H9 (cell line): ENCODE measurements at regions not wholly inside any gene's neighbourhood (a gene's known extent, or its start where the extent isn't known, plus 50 kb on each side); places are given as distances from the start of the nearest gene placed in this dataset.
"Not testable (repeated sequence)": the region's sequence is repeated elsewhere in the genome, so short reads cannot be mapped to it uniquely, and the experiment has no call there.

Experiments
- DNase-seq: peaks from one replicate; pipeline ENCODE4 v3.0.0-alpha.2; 2017
- H2AFZ ChIP-seq: one replicate; pipeline ENCODE4 v1.6.1; 2013; ENCODE audit warnings: mild to moderate bottlenecking, low read length, control low read depth, moderate library complexity
- H2AK5ac ChIP-seq: 2 replicates; pipeline ENCODE4 v1.6.1; 2013; ENCODE audit warnings: low read length, control low read depth, mixed read lengths; ENCODE audit not compliant: insufficient read length
- H2BK120ac ChIP-seq: one replicate; pipeline ENCODE4 v1.6.1; 2013; ENCODE audit warnings: low read depth, mild to moderate bottlenecking, low read length, control low read depth, inconsistent platforms; ENCODE audit not compliant: poor library complexity, severe bottlenecking
- H2BK12ac ChIP-seq: 2 replicates; pipeline ENCODE4 v1.6.1; 2013; ENCODE audit warnings: low read length, control low read depth, mixed read lengths, low read depth; ENCODE audit not compliant: insufficient read length
- H2BK15ac ChIP-seq: 2 replicates; pipeline ENCODE4 v1.6.1; 2013; ENCODE audit warnings: low read depth, low read length, control low read depth
- H2BK20ac ChIP-seq: one replicate; pipeline ENCODE4 v1.6.1; 2013; ENCODE audit warnings: low read depth, mild to moderate bottlenecking, low read length, control low read depth, inconsistent platforms; ENCODE audit not compliant: poor library complexity, severe bottlenecking
- H2BK5ac ChIP-seq: 2 replicates; pipeline ENCODE4 v1.6.1; 2013; ENCODE audit warnings: low read length, control low read depth, mixed read lengths; ENCODE audit not compliant: insufficient read length
- H3K14ac ChIP-seq: 2 replicates; pipeline ENCODE4 v1.6.1; 2013; ENCODE audit warnings: low read length, control low read depth; ENCODE audit not compliant: insufficient read depth
- H3K18ac ChIP-seq: 2 replicates; pipeline ENCODE4 v1.6.1; 2013; ENCODE audit warnings: low read depth, mild to moderate bottlenecking, mixed read lengths, low read length, control low read depth; ENCODE audit not compliant: insufficient read length
- H3K23ac ChIP-seq: 2 replicates; pipeline ENCODE4 v1.6.1; 2013; ENCODE audit warnings: low read length, control low read depth, mixed read lengths, low read depth; ENCODE audit not compliant: insufficient read length
- H3K23me2 ChIP-seq: 2 replicates; pipeline ENCODE4 v1.6.1; 2013; ENCODE audit warnings: low read depth, mild to moderate bottlenecking, mixed read lengths, low read length, control low read depth; ENCODE audit not compliant: insufficient read length, poor library complexity, severe bottlenecking
- H3K27ac ChIP-seq: 2 replicates; pipeline ENCODE4 v1.5.1; 2013; ENCODE audit warnings: low read length, control low read depth, mixed read lengths, low read depth; ENCODE audit not compliant: insufficient read length
- H3K27me3 ChIP-seq: 2 replicates; pipeline ENCODE4 v1.6.1; 2013; ENCODE audit warnings: low read length, control low read depth, inconsistent platforms; ENCODE audit not compliant: insufficient read depth
- H3K4ac ChIP-seq: 2 replicates; pipeline ENCODE4 v1.6.1; 2013; ENCODE audit warnings: low read depth, mild to moderate bottlenecking, control low read depth, inconsistent platforms, low read length, moderate library complexity
- H3K4me1 ChIP-seq: 2 replicates; pipeline ENCODE4 v1.6.1; 2013; ENCODE audit warnings: low read length, control low read depth, inconsistent platforms; ENCODE audit not compliant: insufficient read depth
- H3K4me2 ChIP-seq: 2 replicates; pipeline ENCODE4 v1.6.1; 2013; ENCODE audit warnings: low read length, control low read depth, mixed read lengths; ENCODE audit not compliant: insufficient read length, insufficient read depth
- H3K56ac ChIP-seq: 2 replicates; pipeline ENCODE4 v1.6.1; 2013; ENCODE audit warnings: low read depth, mild to moderate bottlenecking, mixed read lengths, low read length, control low read depth; ENCODE audit not compliant: insufficient read length
- H3K79me1 ChIP-seq: 2 replicates; pipeline ENCODE4 v1.6.1; 2013; ENCODE audit warnings: low read depth, mild to moderate bottlenecking, moderate library complexity, low read length, control low read depth, inconsistent platforms; ENCODE audit not compliant: insufficient read depth, poor library complexity, severe bottlenecking
- H3K79me2 ChIP-seq: 2 replicates; pipeline ENCODE4 v1.6.1; 2013; ENCODE audit warnings: low read length, control low read depth, inconsistent platforms; ENCODE audit not compliant: insufficient read depth
- H3K9ac ChIP-seq: 2 replicates; pipeline ENCODE4 v1.6.1; 2013; ENCODE audit warnings: low read length, control low read depth, mixed read lengths; ENCODE audit not compliant: insufficient read length; ENCODE audit errors: extremely low read depth
- H3K9me3 ChIP-seq: one replicate; pipeline ENCODE4 v1.6.1; 2013; ENCODE audit warnings: low read depth, low read length, inconsistent platforms; ENCODE audit not compliant: control insufficient read depth
- H3T11ph ChIP-seq: one replicate; pipeline ENCODE4 v1.6.1; 2013; ENCODE audit warnings: mild to moderate bottlenecking, low read length, control low read depth, inconsistent platforms
- H4K20me1 ChIP-seq: one replicate; pipeline ENCODE4 v1.6.1; 2013; ENCODE audit not compliant: control insufficient read depth, insufficient read length, insufficient read depth
- H4K5ac ChIP-seq: 2 replicates; pipeline ENCODE4 v1.6.1; 2013; ENCODE audit warnings: low read depth, mild to moderate bottlenecking, mixed read lengths, low read length, control low read depth; ENCODE audit not compliant: insufficient read length
- H4K8ac ChIP-seq: replicated peaks from 2 replicates; pipeline ENCODE4 v1.6.1; 2013; ENCODE audit warnings: low read length, control low read depth, mixed read lengths, low read depth; ENCODE audit not compliant: insufficient read length
- H4K91ac ChIP-seq: 2 replicates; pipeline ENCODE4 v1.6.1; 2013; ENCODE audit warnings: low read depth, mild to moderate bottlenecking, moderate library complexity, mixed read lengths, low read length, control low read depth; ENCODE audit not compliant: insufficient read length
- H3K27ac Mint-ChIP-seq, 3 experiments: 2 replicates in 2 of 3; 3 replicates in 1 of 3; pipeline ENCODE4 v1.8.0; 2020 to 2021; ENCODE audit warnings: mixed read lengths in 3 of 3, mild to moderate bottlenecking in 1 of 3, moderate library complexity in 1 of 3
- H3K27me3 Mint-ChIP-seq: 2 replicates; pipeline ENCODE4 v1.8.0; 2021; ENCODE audit warnings: low read depth, mild to moderate bottlenecking, moderate library complexity, mixed read lengths
- H3K36me3 Mint-ChIP-seq, 3 experiments: 2 replicates in 2 of 3; 3 replicates in 1 of 3; pipeline ENCODE4 v1.8.0; 2020 to 2021; ENCODE audit warnings: low read depth in 3 of 3, mixed read lengths in 3 of 3; ENCODE audit not compliant: insufficient read depth in 1 of 3
- H3K4me1 Mint-ChIP-seq, 2 experiments: 2 replicates each; pipeline ENCODE4 v1.8.0; 2020; ENCODE audit warnings: mixed read lengths in 2 of 2
- H3K4me3 Mint-ChIP-seq, 2 experiments: 2 replicates in 1 of 2; 3 replicates in 1 of 2; pipeline ENCODE4 v1.8.0; 2020 to 2021; ENCODE audit warnings: mild to moderate bottlenecking in 2 of 2, mixed read lengths in 2 of 2, moderate library complexity in 1 of 2
- H3K9me3 Mint-ChIP-seq, 2 experiments: 2 replicates in 1 of 2; 3 replicates in 1 of 2; pipeline ENCODE4 v1.8.0; 2020; ENCODE audit warnings: mild to moderate bottlenecking in 2 of 2, mixed read lengths in 2 of 2, moderate library complexity in 1 of 2
- WGBS: extraction: QIAGEN DNeasy Blood & Tissue Kit; methylation state at CpG from one replicate; pipeline ENCODE4 v1.1.7; 2013; ENCODE audit warnings: missing lambda C conversion rate, low lambda C conversion rate, mixed read lengths; ENCODE audit not compliant: insufficient read length; ENCODE audit errors: extremely low coverage; 5-methylcytosine and 5-hydroxymethylcytosine counted together

GRCh38 chr1:149361310-149361709 is 113.5 kb upstream of the NBPF19 start:
- not testable (repeated sequence) for H2AFZ ChIP-seq, H3K4ac ChIP-seq, H3K9me3 Mint-ChIP-seq, H2BK120ac ChIP-seq, H3K23ac ChIP-seq, H3T11ph ChIP-seq, H3K27ac Mint-ChIP-seq, H3K18ac ChIP-seq, H3K56ac ChIP-seq, H4K8ac ChIP-seq, H4K91ac ChIP-seq, DNase-seq, H2BK5ac ChIP-seq, H3K79me1 ChIP-seq, H3K36me3 Mint-ChIP-seq, H2BK15ac ChIP-seq, H3K9me3 ChIP-seq, H3K4me3 Mint-ChIP-seq, H4K20me1 ChIP-seq, H2BK12ac ChIP-seq, H2AK5ac ChIP-seq, H3K27ac ChIP-seq, H3K79me2 ChIP-seq, H4K5ac ChIP-seq, H2BK20ac ChIP-seq, H3K4me1 Mint-ChIP-seq, H3K14ac ChIP-seq, H3K27me3 ChIP-seq, H3K4me1 ChIP-seq, H3K27me3 Mint-ChIP-seq, H3K9ac ChIP-seq, H3K4me2 ChIP-seq, H3K23me2 ChIP-seq
- no CpG with 5 or more reads among the region's 2 CpGs for WGBS

- H2AK5ac ChIP-seq, H3K36me3 Mint-ChIP-seq, H2AFZ ChIP-seq, H4K20me1 ChIP-seq, H3K9me3 ChIP-seq, H3K56ac ChIP-seq, H4K8ac ChIP-seq, H3K14ac ChIP-seq, H3K9me3 Mint-ChIP-seq, H2BK5ac ChIP-seq, H4K91ac ChIP-seq, H3K27ac Mint-ChIP-seq, H3T11ph ChIP-seq, H2BK12ac ChIP-seq, H3K4me3 Mint-ChIP-seq, H3K23ac ChIP-seq, H3K79me2 ChIP-seq, H3K27ac ChIP-seq, H2BK120ac ChIP-seq, H3K4me1 Mint-ChIP-seq, H3K23me2 ChIP-seq, H3K4me1 ChIP-seq, H3K9ac ChIP-seq, DNase-seq, H2BK15ac ChIP-seq, H3K18ac ChIP-seq, H2BK20ac ChIP-seq, H3K79me1 ChIP-seq, H3K27me3 ChIP-seq, H4K5ac ChIP-seq, H3K4ac ChIP-seq, H3K4me2 ChIP-seq, H3K27me3 Mint-ChIP-seq: not testable (repeated sequence)
- no CpG with 5 or more reads among the region's 1 CpG for WGBS
Measured at GRCh38 chr1:149364188-149364981, 110.5 kb upstream of the NBPF19 start.
